ENCODE measurements at regions not wholly inside any gene's neighbourhood (a gene's known extent, or its start where the extent isn't known, plus 50 kb on each side); places are given as distances from the start of the nearest gene placed in this dataset.

- no peak for TF ChIP-seq CTCF (IDR thresholded peaks at IDR 0.05; ENCODE audit: extremely low read depth, insufficient read depth, missing control alignments)
- no peak for DNase-seq (ENCODE audit: low spot score)
- in situ Hi-C loops (cut with MboI; ENCODE audit: low pct_unique_long_range_greater_than_20kb, low sequenced_read_pairs, unreplicated experiment): no loop called here
These were observed 172.2 kb upstream of the MAF start for GRCh38 chr16:79772784-79773183.

GRCh38 chr16:79772048-79772447 is 171.5 kb upstream of the MAF start:
- no peak for TF ChIP-seq CTCF (IDR thresholded peaks at IDR 0.05; ENCODE audit: extremely low read depth, insufficient read depth, missing control alignments)
- no peak for DNase-seq (ENCODE audit: low spot score)
- in situ Hi-C loops (cut with MboI; ENCODE audit: low pct_unique_long_range_greater_than_20kb, low sequenced_read_pairs, unreplicated experiment): no loop called here

GRCh38 chr16:79770244-79771064 is 169.9 kb upstream of the MAF start:
- in situ Hi-C loops (cut with MboI; ENCODE audit: low pct_unique_long_range_greater_than_20kb, low sequenced_read_pairs, unreplicated experiment): no loop called here
- no peak for TF ChIP-seq CTCF (IDR thresholded peaks at IDR 0.05; ENCODE audit: extremely low read depth, insufficient read depth, missing control alignments)
- peak; percentile 84 for DNase-seq (ENCODE audit: low spot score)

GRCh38 chr16:79769928-79770243 is 169.3 kb upstream of the MAF start:
- in situ Hi-C loops (cut with MboI; ENCODE audit: low pct_unique_long_range_greater_than_20kb, low sequenced_read_pairs, unreplicated experiment): no loop called here
- no peak for TF ChIP-seq CTCF (IDR thresholded peaks at IDR 0.05; ENCODE audit: extremely low read depth, insufficient read depth, missing control alignments)
- no peak for DNase-seq (ENCODE audit: low spot score)

- no peak for DNase-seq (ENCODE audit: low spot score)
- TF ChIP-seq CTCF (IDR thresholded peaks at IDR 0.05; ENCODE audit: extremely low read depth, insufficient read depth, missing control alignments): no peak
- in situ Hi-C loops (cut with MboI; ENCODE audit: low pct_unique_long_range_greater_than_20kb, low sequenced_read_pairs, unreplicated experiment): no loop called here
These were observed 168.9 kb upstream of the MAF start for GRCh38 chr16:79769270-79769927.

- no peak for TF ChIP-seq CTCF (IDR thresholded peaks at IDR 0.05; ENCODE audit: extremely low read depth, insufficient read depth, missing control alignments)
- no peak for DNase-seq (ENCODE audit: low spot score)
- in situ Hi-C loops (cut with MboI; ENCODE audit: low pct_unique_long_range_greater_than_20kb, low sequenced_read_pairs, unreplicated experiment): no loop called here
These were observed 167.9 kb upstream of the MAF start for GRCh38 chr16:79768276-79768970.

Data from GM13977 (cell line).